Neuronal stem cell (in vitro differentiated cells): ENCODE measurements at regions not wholly inside any gene's neighbourhood (a gene's known extent, or its start where the extent isn't known, plus 50 kb on each side); places are given as distances from the start of the nearest gene placed in this dataset.

Source experiments
- DNase-seq: peaks from one replicate; pipeline ENCODE4 v3.0.0-alpha.2; 2013; ENCODE audit warnings: low spot score
- H2AFZ ChIP-seq: one replicate; pipeline ENCODE4 v1.6.1; 2013; ENCODE audit warnings: mild to moderate bottlenecking, low read length, inconsistent platforms
- H2AK5ac ChIP-seq: 2 replicates; pipeline ENCODE4 v1.6.1; 2013; ENCODE audit warnings: low read depth, mild to moderate bottlenecking, inconsistent platforms, low read length, moderate library complexity, mixed read lengths
- H2BK120ac ChIP-seq: 2 replicates; pipeline ENCODE4 v1.6.1; 2013; ENCODE audit warnings: low read depth, mild to moderate bottlenecking, inconsistent platforms, low read length, moderate library complexity, mixed read lengths
- H2BK12ac ChIP-seq: one replicate; pipeline ENCODE4 v1.6.1; 2013; ENCODE audit warnings: low read length, inconsistent platforms
- H2BK15ac ChIP-seq: 2 replicates; pipeline ENCODE4 v1.6.1; 2013; ENCODE audit warnings: mild to moderate bottlenecking, low read length, inconsistent platforms, mixed read lengths
- H2BK5ac ChIP-seq: one replicate; pipeline ENCODE4 v1.6.1; 2013; ENCODE audit warnings: inconsistent platforms, mild to moderate bottlenecking, low read length, moderate library complexity
- H3K14ac ChIP-seq: one replicate; pipeline ENCODE4 v1.6.1; 2013; ENCODE audit warnings: low read length, inconsistent platforms
- H3K18ac ChIP-seq: 2 replicates; pipeline ENCODE4 v1.6.1; 2013; ENCODE audit warnings: low read length, inconsistent platforms
- H3K23ac ChIP-seq: 2 replicates; pipeline ENCODE4 v1.6.1; 2013; ENCODE audit warnings: low read depth, mild to moderate bottlenecking, mixed read lengths, low read length, inconsistent platforms; ENCODE audit not compliant: poor library complexity
- H3K27ac ChIP-seq: replicated peaks from 3 replicates; pipeline ENCODE4 v1.5.1; 2013; ENCODE audit warnings: low read length, inconsistent platforms
- H3K27me3 ChIP-seq, 3 experiments: 2 replicates each; pipeline ENCODE4 v1.6.1; 2013; ENCODE audit warnings: low read length in 3 of 3, mild to moderate bottlenecking in 2 of 3, inconsistent platforms in 1 of 3, low read depth in 1 of 3, mixed read lengths in 1 of 3, moderate library complexity in 1 of 3; ENCODE audit not compliant: control insufficient read depth in 3 of 3, insufficient read depth in 3 of 3
- H3K36me3 ChIP-seq, 2 donors: replicated peaks in 1 of 2; 2 replicates each; pipeline ENCODE4 v1.6.1; 2013; ENCODE audit warnings: low read length in 2 of 2; ENCODE audit not compliant: control insufficient read depth in 2 of 2, insufficient read depth in 2 of 2
- H3K4ac ChIP-seq: 2 replicates; pipeline ENCODE4 v1.6.1; 2013; ENCODE audit warnings: inconsistent platforms, mild to moderate bottlenecking, low read length, moderate library complexity
- H3K4me1 ChIP-seq, 2 donors: 1 replicate in 1 of 2; 2 replicates in 1 of 2; pipeline ENCODE4 v1.6.1; 2013; ENCODE audit warnings: low read length in 2 of 2, low read depth in 1 of 2; ENCODE audit not compliant: control insufficient read depth in 2 of 2, insufficient read depth in 1 of 2
- H3K4me2 ChIP-seq: one replicate; pipeline ENCODE4 v1.6.1; 2013; ENCODE audit warnings: mild to moderate bottlenecking, low read length, inconsistent platforms; ENCODE audit not compliant: insufficient read depth, poor library complexity, severe bottlenecking
- H3K4me3 ChIP-seq, 2 donors: 2 replicates each; pipeline ENCODE4 v1.5.1; 2013; ENCODE audit warnings: low read length in 2 of 2, mild to moderate bottlenecking in 2 of 2, inconsistent platforms in 1 of 2, moderate library complexity in 1 of 2
- H3K79me1 ChIP-seq: one replicate; pipeline ENCODE4 v1.6.1; 2013; ENCODE audit warnings: low read depth, mild to moderate bottlenecking, inconsistent platforms, low read length, moderate library complexity
- H3K9ac ChIP-seq: one replicate; pipeline ENCODE4 v1.6.1; 2013; ENCODE audit warnings: mild to moderate bottlenecking, low read depth, low read length, inconsistent platforms; ENCODE audit not compliant: poor library complexity
- H3K9me3 ChIP-seq, 2 donors: replicated peaks in 1 of 2; 2 replicates each; pipeline versions ENCODE3 to v1.6.1; 2013; ENCODE audit warnings: low read length in 2 of 2, mild to moderate bottlenecking in 2 of 2, inconsistent platforms in 1 of 2, low read depth in 1 of 2, mixed read lengths in 1 of 2, moderate library complexity in 1 of 2; ENCODE audit not compliant: control insufficient read depth in 2 of 2, insufficient read depth in 1 of 2
- H4K8ac ChIP-seq: one replicate; pipeline ENCODE4 v1.6.1; 2013; ENCODE audit warnings: low read depth, mild to moderate bottlenecking, inconsistent platforms, low read length, moderate library complexity
- H4K91ac ChIP-seq: one replicate; pipeline ENCODE4 v1.6.1; 2013; ENCODE audit warnings: low read length, low read depth, mild to moderate bottlenecking, inconsistent platforms; ENCODE audit not compliant: poor library complexity
- WGBS, 2 donors: extraction: QIAGEN DNeasy Blood & Tissue Kit; methylation state at CpG; one replicate each; pipeline ENCODE4 v1.1.7; 2013; ENCODE audit warnings: missing lambda C conversion rate in 2 of 2, mixed read lengths in 1 of 2; ENCODE audit not compliant: insufficient read length in 2 of 2, insufficient replicate concordance in 1 of 2; ENCODE audit errors: extremely low coverage in 2 of 2; 5-methylcytosine and 5-hydroxymethylcytosine counted together

DNA sequence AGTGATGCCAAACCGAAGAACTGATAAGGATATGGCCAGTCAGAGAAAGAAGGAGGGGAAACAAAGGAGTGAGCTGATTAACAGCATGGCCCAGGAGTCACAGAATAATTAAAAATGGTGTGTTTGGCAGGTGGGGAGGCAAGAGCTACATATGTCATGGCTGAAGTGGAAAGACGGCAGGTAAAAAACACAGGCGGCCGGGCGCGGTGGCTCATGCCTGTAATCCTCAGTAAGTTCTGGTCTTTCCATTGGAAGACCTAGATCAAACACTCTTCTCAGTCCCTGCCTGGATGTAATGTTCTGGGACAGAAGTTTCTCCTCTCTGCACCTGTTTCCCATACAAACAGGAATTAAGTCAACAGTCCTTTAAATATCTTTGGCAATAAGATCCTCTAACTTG lies 503.9 kb downstream of the STIM2 start:
- Histone ChIP-seq H4K8ac (no peak overlapping the region), H3K4me2 (no peak overlapping the region), H2BK15ac (no peak overlapping the region), H4K91ac (no peak overlapping the region), H3K9ac (no peak overlapping the region), H3K27ac (no peak overlapping the region), H2AFZ (no peak overlapping the region), H3K18ac (peak overlapping the region; percentile 21), H3K4me3 (no peak overlapping the region), H3K14ac (no peak overlapping the region), H2BK5ac (no peak overlapping the region), H2AK5ac (no peak overlapping the region), H3K79me1 (no peaks in the 10 kb centered on the region), H2BK120ac (no peak overlapping the region), H3K23ac (no peak overlapping the region), H3K27me3 (no peaks in the 10 kb centered on the region), H3K36me3 (no peaks in the 10 kb centered on the region), H3K4ac (no peak overlapping the region), H3K4me1 (peaks cover 9 to 12% of the 10 kb centered on the region in 2 donors), H3K9me3 (no peaks in the 10 kb centered on the region), H2BK12ac (no peak overlapping the region)
- DNase-seq: no peak
- WGBS, 2 donors: no CpG with 5 or more reads among the region's 6 CpGs

DNA sequence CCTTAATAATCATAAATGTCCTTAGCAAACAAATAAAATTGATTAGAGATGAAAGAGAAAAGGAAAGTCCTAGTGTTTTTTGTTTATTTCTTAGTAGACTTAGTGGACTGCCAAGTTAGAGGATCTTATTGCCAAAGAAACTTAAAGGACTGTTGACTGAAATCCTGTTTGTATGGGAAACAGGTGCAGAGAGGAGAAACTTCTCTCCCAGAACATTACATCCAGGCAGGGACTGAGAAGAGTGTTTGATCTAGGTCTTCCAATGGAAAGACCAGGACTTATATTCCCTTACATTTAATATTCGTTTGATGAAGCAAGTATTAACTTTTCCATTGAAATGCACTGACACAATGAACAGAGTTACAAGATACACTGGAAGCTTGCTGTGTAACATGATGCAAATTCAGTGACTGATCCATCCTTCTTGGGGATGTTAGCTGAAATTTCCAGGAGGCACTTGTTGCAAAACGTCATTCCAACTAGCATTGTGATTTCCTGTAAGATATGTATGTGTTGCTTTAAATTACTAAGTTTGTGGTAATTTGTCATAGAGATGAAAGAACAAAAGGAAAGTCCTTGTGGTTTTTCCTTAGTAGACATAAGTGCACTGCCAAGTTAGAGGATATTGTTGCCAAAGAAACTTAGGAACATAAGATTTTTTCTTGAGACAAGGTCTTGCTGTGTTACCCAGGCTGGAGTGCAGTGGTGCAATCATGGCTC lies 505.6 kb downstream of the STIM2 start:
- Histone ChIP-seq H3K4me2 (no peak overlapping the region), H4K8ac (no peak overlapping the region), H2AFZ (no peak overlapping the region), H3K36me3 (no peaks in the 10 kb centered on the region), H3K4me1 (peaks cover 5 to 6% of the 10 kb centered on the region in 2 donors), H3K4ac (no peak overlapping the region), H3K14ac (no peak overlapping the region), H3K18ac (peak overlapping the region; percentile 13), H3K23ac (no peak overlapping the region), H4K91ac (no peak overlapping the region), H2BK12ac (no peak overlapping the region), H3K79me1 (no peaks in the 10 kb centered on the region), H2AK5ac (no peak overlapping the region), H3K27me3 (no peaks in the 10 kb centered on the region), H2BK15ac (no peak overlapping the region), H2BK5ac (no peak overlapping the region), H3K4me3 (no peak overlapping the region), H3K9ac (no peak overlapping the region), H2BK120ac (no peak overlapping the region), H3K27ac (no peak overlapping the region), H3K9me3 (no peaks in the 10 kb centered on the region)
- DNase-seq: no peak
- WGBS, 2 donors: no CpG with 5 or more reads among the region's 2 CpGs

DNA sequence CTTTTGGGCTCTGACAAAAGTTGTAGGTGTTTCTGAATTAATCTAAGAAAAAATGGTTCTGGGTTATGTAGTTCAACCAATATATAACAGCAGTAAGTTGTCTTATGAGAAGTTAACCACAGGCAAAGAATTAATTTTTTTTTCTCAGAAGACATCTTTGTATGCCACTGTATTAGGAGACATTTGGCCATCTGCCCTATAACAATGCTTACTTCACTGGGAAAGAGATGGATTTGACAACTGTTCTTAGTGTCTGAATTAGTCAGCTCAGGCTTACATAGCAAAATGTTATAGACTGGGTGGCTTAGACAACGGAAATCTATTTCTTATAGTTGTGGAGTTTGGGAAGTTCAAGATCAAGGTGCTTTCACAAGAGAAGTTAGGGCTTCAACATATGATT lies 508.1 kb downstream of the STIM2 start:
- Histone ChIP-seq H3K4me2 (no peak overlapping the region), H3K4me1 (no peaks in the 10 kb centered on the region)

DNA sequence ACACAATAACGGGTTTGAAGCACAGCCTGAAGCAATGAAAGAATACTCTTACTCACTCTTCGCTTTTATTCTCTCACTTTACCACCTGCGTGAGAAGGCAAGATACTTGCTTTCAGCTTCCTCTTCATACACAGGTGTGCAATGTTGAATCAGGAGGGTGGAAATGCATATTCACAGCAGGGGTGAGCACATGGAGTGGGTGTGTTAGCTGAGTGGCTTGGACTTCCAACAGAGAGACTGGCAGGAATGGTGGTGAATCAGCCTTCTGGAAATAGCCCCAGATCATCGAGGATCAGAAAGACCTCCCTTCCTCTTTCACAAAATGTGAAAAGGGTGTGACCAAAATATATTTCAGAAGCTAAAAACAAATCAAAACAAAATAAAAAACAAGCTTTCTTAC lies 521.2 kb downstream of the STIM2 start:
- Histone ChIP-seq H2BK12ac (no peak overlapping the region), H2AK5ac (no peak overlapping the region), H4K8ac (no peak overlapping the region), H2BK15ac (no peak overlapping the region), H3K4me3 (no peak overlapping the region), H2BK120ac (no peak overlapping the region), H3K4me2 (no peak overlapping the region), H3K9ac (no peak overlapping the region), H3K36me3 (no peaks in the 10 kb centered on the region), H2AFZ (no peak overlapping the region), H3K23ac (no peak overlapping the region), H3K14ac (no peak overlapping the region), H3K79me1 (no peaks in the 10 kb centered on the region), H3K18ac (no peak overlapping the region), H2BK5ac (no peak overlapping the region), H3K9me3 (peaks cover 0 to 1% of the 10 kb centered on the region in 2 donors), H3K4ac (no peak overlapping the region), H3K27me3 (peaks cover 0 to 3% (median 0%) of the 10 kb centered on the region in 3 experiments), H3K27ac (no peak overlapping the region), H4K91ac (no peak overlapping the region), H3K4me1 (no peaks in the 10 kb centered on the region)
- no CpG with 5 or more reads among the region's 4 CpGs for WGBS, 2 donors
- no peak for DNase-seq

More for the DNA sequence above, 508.1 kb downstream of the STIM2 start:
- no peak overlapping the region for H2AK5ac ChIP-seq
- no peak overlapping the region for H3K23ac ChIP-seq
- no peak overlapping the region for H2BK12ac ChIP-seq
- no peak overlapping the region for H3K4ac ChIP-seq
- no CpG with 5 or more reads among the region's 1 CpG for WGBS, 2 donors
- no peaks in the 10 kb centered on the region for H3K27me3 ChIP-seq
- H3K9me3 ChIP-seq: no peaks in the 10 kb centered on the region
- no peak overlapping the region for H2AFZ ChIP-seq
- no peak overlapping the region for H2BK15ac ChIP-seq
- H3K4me3 ChIP-seq: no peak overlapping the region
- no peak overlapping the region for H3K14ac ChIP-seq
- no peak overlapping the region for H3K18ac ChIP-seq
- no peaks in the 10 kb centered on the region for H3K36me3 ChIP-seq
- H4K8ac ChIP-seq: no peak overlapping the region
- no peak overlapping the region for H2BK5ac ChIP-seq
- DNase-seq: no peak
- no peaks in the 10 kb centered on the region for H3K79me1 ChIP-seq
- no peak overlapping the region for H3K9ac ChIP-seq
- H3K27ac ChIP-seq: no peak overlapping the region
- no peak overlapping the region for H4K91ac ChIP-seq
- no peak overlapping the region for H2BK120ac ChIP-seq
